ENCODE measurements at regions not wholly inside any gene's neighbourhood (a gene's known extent, or its start where the extent isn't known, plus 50 kb on each side); places are given as distances from the start of the nearest gene placed in this dataset.
"Not testable (repeated sequence)": the region's sequence is repeated elsewhere in the genome, so short reads cannot be mapped to it uniquely, and the experiment has no call there.

DNA sequence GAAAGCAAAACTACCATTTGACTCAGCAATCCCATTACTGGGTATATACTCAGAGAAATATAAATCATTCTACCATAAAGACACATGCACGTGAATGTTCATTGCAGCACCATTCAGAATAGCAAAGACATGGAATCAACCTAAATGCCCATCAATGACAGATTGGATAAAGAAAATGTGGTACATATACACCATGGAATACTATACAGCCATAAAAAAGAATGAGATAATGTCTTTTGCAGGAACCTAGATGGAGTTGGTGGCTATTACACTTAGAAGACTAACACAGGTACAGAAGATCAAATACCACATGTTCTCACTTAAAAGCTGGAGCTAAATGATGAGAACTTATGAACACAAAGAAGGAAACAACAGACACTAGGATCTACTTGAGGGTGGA lies 647.1 kb downstream of the MAT2B start:
- TF ChIP-seq, protein P1, sequence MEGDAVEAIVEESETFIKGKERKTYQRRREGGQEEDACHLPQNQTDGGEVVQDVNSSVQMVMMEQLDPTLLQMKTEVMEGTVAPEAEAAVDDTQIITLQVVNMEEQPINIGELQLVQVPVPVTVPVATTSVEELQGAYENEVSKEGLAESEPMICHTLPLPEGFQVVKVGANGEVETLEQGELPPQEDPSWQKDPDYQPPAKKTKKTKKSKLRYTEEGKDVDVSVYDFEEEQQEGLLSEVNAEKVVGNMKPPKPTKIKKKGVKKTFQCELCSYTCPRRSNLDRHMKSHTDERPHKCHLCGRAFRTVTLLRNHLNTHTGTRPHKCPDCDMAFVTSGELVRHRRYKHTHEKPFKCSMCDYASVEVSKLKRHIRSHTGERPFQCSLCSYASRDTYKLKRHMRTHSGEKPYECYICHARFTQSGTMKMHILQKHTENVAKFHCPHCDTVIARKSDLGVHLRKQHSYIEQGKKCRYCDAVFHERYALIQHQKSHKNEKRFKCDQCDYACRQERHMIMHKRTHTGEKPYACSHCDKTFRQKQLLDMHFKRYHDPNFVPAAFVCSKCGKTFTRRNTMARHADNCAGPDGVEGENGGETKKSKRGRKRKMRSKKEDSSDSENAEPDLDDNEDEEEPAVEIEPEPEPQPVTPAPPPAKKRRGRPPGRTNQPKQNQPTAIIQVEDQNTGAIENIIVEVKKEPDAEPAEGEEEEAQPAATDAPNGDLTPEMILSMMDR (optimal IDR thresholded peaks at IDR 0.05 in 1 of 3, IDR thresholded peaks at IDR 0.05 in 1 of 3, conservative IDR thresholded peaks at IDR 0.05 in 1 of 3; ENCODE audit: extremely low read depth in 1 of 3, insufficient read depth in 2 of 3, low read length in 3 of 3) = not testable (repeated sequence)
- not testable (repeated sequence) for TF ChIP-seq EZH2 (IDR thresholded peaks at IDR 0.05; ENCODE audit: low read length)

All from keratinocyte (primary cell).